Transverse colon (tissue), 4 donors: ENCODE measurements at regions not wholly inside any gene's neighbourhood (a gene's known extent, or its start where the extent isn't known, plus 50 kb on each side); places are given as distances from the start of the nearest gene placed in this dataset.

Experiments
- CTCF ChIP-seq, 5 experiments: fragments of 200-600 bp in 3 of 5; fragments of 450-650 bp in 2 of 5; sonication (generic) in 3 of 5; IDR thresholded peaks; 1 replicate in 2 of 5; 2 replicates in 3 of 5; pipeline ENCODE4 v1.5.1; 2016 to 2017; ENCODE audit warnings: antibody characterized with exemption in 5 of 5, inconsistent platforms in 3 of 5, mild to moderate bottlenecking in 2 of 5, moderate library complexity in 1 of 5
- POLR2A ChIP-seq: fragments of 450-650 bp; IDR thresholded peaks from one replicate; pipeline ENCODE4 v1.6.1; 2016; ENCODE audit warnings: antibody characterized with exemption, mild to moderate bottlenecking, moderate library complexity
- POLR2AphosphoS5 ChIP-seq, 3 donors: sonication (generic); formaldehyde crosslinking; IDR thresholded peaks; one replicate each; pipeline ENCODE4 v1.6.1; 2016; ENCODE audit warnings: antibody characterized with exemption in 3 of 3

DNA sequence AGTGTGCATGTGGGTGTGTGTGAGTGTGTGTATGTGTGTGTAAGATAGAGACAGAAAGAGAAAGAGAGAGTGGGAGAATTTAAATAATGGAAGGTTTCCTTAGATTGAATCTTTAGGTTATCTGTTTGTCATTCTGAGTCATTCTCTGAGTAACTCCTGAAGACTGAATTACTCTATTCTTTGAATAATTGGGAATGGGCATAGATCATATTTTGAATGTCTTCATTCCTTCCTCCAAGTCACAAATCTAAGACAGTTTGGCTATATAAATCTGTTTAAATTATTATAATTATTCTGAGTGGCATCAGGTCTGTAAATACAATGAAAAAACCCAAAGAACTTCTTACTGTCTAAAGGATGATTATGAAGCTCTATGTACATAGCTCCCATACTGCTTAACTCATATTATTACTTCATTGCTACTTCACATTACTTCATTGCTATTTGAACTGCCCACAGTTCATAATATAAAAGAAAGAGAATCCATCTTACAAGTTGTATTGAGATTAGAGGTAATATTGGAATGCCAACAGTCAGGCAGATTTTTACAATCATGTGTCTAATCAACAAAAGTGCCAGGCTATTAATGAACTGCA is 346.6 kb upstream of the CCDC179 start:
- TF ChIP-seq POLR2A (no peak), CTCF (IDR thresholded peaks at IDR 0.05) (no peak), POLR2AphosphoS5 (IDR thresholded peaks at IDR 0.05) (no peak)
